Mesothelial cell of epicardium (in vitro differentiated cells): ENCODE measurements at regions not wholly inside any gene's neighbourhood (a gene's known extent, or its start where the extent isn't known, plus 50 kb on each side); places are given as distances from the start of the nearest gene placed in this dataset.

Source experiments
- DNase-seq, 2 experiments: peaks; one replicate each; pipeline ENCODE4 v3.0.0; 2021; ENCODE audit warnings: low spot score in 2 of 2; ENCODE audit not compliant: unreplicated experiment in 2 of 2
- H3K27ac Mint-ChIP-seq: 2 replicates; pipeline ENCODE4 v1.8.0; 2021; ENCODE audit warnings: mixed read lengths
- H3K27me3 Mint-ChIP-seq: 2 replicates; pipeline ENCODE4 v1.8.0; 2021; ENCODE audit warnings: low read depth, mixed read lengths
- H3K36me3 Mint-ChIP-seq: 2 replicates; pipeline ENCODE4 v1.8.0; 2021; ENCODE audit warnings: mixed read lengths
- H3K4me1 Mint-ChIP-seq: 2 replicates; pipeline ENCODE4 v1.8.0; 2021; ENCODE audit warnings: mixed read lengths
- H3K4me3 Mint-ChIP-seq: 2 replicates; pipeline ENCODE4 v1.8.0; 2021; ENCODE audit warnings: mild to moderate bottlenecking, moderate library complexity, mixed read lengths
- H3K9me3 Mint-ChIP-seq: 2 replicates; pipeline ENCODE4 v1.8.0; 2021; ENCODE audit warnings: mixed read lengths
- TF ChIP-seq, protein P1 (sequence below): fragments of 200-600 bp; sonication (generic); IDR thresholded peaks from one replicate; pipeline ENCODE4 v1.5.0; 2021; ENCODE audit warnings: antibody characterized with exemption; ENCODE audit not compliant: unreplicated experiment

DNA sequence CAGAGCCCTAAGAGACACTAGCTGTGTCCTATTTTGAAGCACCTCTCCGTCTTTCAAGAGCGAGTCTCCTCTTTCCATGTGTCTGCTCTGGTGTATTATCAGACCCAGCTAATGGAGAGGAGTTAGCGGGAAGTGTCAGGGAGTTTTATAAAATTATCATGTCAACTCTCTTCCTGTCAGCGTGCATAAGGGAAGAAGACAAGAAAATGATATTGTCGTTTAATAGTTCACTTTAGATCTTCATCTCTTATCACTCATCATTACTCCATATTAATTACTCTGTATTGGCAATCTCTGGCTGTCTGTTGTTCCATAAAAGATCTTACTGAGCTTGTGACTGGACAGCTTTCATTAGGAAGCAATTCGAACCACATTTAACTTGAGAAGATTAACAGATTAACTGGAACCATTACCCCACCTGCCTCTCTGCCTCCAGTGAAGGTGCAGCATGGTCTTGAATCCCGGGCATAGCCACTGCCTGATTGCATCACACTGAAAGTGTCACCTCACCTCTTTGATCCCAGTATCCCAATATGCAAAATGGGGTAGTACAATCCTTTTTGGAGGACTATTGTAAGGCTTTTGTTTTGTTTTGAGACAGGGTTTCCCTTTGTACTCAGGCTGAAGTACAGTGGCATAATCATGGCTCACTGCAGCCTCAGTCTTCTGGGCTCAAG is 121.1 kb downstream of the TMEM114 start:
- H3K27ac Mint-ChIP-seq = no peak overlapping the region
- no peaks in the 10 kb centered on the region for H3K4me1 Mint-ChIP-seq
- H3K9me3 Mint-ChIP-seq = no peaks in the 10 kb centered on the region
- H3K27me3 Mint-ChIP-seq = peaks cover 19% of the 10 kb centered on the region
- no peaks in the 10 kb centered on the region for H3K36me3 Mint-ChIP-seq
- TF ChIP-seq, protein P1, sequence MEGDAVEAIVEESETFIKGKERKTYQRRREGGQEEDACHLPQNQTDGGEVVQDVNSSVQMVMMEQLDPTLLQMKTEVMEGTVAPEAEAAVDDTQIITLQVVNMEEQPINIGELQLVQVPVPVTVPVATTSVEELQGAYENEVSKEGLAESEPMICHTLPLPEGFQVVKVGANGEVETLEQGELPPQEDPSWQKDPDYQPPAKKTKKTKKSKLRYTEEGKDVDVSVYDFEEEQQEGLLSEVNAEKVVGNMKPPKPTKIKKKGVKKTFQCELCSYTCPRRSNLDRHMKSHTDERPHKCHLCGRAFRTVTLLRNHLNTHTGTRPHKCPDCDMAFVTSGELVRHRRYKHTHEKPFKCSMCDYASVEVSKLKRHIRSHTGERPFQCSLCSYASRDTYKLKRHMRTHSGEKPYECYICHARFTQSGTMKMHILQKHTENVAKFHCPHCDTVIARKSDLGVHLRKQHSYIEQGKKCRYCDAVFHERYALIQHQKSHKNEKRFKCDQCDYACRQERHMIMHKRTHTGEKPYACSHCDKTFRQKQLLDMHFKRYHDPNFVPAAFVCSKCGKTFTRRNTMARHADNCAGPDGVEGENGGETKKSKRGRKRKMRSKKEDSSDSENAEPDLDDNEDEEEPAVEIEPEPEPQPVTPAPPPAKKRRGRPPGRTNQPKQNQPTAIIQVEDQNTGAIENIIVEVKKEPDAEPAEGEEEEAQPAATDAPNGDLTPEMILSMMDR = no peak
- no peak overlapping the region for H3K4me3 Mint-ChIP-seq
- DNase-seq = no peak

DNA sequence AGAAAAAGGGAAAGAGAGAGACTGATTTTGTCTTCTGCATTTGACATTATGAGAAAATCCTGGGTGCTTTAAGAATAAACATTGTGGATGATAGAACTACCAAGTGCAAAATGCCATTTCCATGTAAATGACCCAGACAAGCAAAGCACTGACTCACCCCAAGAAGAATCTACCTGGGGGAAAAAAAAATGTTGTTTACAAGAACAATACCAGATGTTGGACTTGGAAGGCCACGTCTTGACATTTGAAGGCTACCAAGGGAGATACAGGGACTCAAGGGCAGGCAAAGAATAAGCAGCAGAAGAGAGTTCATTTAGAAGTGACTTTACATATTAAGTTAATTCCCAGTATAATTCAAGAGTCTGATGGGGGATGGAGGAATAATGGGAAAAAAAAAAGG is 125.3 kb downstream of the TMEM114 start:
- H3K36me3 Mint-ChIP-seq = no peaks in the 10 kb centered on the region
- H3K4me1 Mint-ChIP-seq = no peaks in the 10 kb centered on the region
- no peaks in the 10 kb centered on the region for H3K9me3 Mint-ChIP-seq
- TF ChIP-seq, protein P1 = no peak
- peaks cover 18% of the 10 kb centered on the region for H3K27me3 Mint-ChIP-seq
- no peak overlapping the region for H3K4me3 Mint-ChIP-seq
- no peak for DNase-seq
- no peak overlapping the region for H3K27ac Mint-ChIP-seq

DNA sequence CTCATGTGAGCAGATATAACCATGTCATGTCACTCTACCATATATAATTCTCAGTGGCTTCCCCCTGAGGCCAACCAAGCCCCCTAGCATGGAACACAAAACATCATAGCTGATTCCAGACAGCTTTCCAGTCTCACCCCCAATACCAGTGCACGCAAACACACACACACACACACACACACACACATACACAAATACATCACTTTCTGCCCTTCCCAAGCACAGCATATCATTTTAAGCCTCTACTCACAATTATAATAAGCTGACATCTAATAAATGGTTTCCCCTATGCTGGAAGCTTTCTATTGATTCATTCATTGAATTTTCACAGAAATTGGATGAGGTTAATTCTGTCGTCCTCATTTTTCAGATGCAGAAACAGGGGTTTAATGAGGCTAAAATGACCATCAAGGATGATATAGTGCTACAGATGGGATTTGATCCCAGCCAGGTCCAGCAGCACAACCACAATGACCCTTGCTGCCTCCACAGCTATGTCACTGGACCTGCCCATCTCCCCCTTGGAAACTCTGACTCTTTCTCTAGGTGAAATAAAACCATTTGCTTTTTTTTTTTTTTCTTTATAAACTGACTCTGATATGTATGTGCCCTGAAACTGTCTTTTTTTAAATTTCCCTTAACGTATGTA is 131.1 kb downstream of the TMEM114 start:
- H3K27me3 Mint-ChIP-seq = peaks cover 6% of the 10 kb centered on the region
- H3K36me3 Mint-ChIP-seq = no peaks in the 10 kb centered on the region
- H3K27ac Mint-ChIP-seq = no peak overlapping the region

DNA sequence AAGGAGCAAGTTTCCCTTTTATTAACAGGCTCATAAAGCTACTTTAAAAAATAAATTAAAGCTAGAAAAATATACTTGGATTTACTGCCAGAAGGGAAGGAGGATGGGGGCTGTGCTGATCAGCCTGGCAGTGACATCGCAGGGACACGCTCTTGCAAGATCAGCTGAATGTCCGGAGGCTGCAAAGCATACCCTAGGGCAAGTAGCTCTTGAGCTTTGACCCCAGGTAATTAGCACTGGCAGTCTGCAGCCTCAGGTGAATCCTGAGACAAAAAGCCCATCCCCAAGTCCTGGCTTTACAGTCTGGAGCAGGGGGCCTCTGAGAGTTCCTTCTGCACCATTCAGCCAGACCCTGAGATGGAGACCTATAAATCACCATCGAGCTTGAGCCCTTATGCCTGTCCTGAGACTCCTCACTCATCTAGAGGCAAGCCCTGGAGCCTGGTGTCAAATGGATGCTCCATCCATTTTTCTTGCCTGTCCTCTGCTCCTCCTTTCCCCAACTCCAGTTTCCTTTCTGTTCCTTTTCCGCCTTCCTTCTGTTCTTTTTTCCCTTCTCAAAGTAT is 131.7 kb downstream of the TMEM114 start:
- H3K27me3 Mint-ChIP-seq = peaks cover 6% of the 10 kb centered on the region
- H3K4me1 Mint-ChIP-seq = no peaks in the 10 kb centered on the region
- no peak overlapping the region for H3K4me3 Mint-ChIP-seq
- H3K36me3 Mint-ChIP-seq = no peaks in the 10 kb centered on the region
- H3K27ac Mint-ChIP-seq = no peak overlapping the region
- H3K9me3 Mint-ChIP-seq = peaks cover 10% of the 10 kb centered on the region
- no peak for DNase-seq
- TF ChIP-seq, protein P1 = no peak

More for the DNA sequence above, 131.1 kb downstream of the TMEM114 start:
- TF ChIP-seq, protein P1 = no peak
- H3K4me1 Mint-ChIP-seq = no peaks in the 10 kb centered on the region
- peaks cover 10% of the 10 kb centered on the region for H3K9me3 Mint-ChIP-seq
- H3K4me3 Mint-ChIP-seq = no peak overlapping the region
- no peak for DNase-seq

DNA sequence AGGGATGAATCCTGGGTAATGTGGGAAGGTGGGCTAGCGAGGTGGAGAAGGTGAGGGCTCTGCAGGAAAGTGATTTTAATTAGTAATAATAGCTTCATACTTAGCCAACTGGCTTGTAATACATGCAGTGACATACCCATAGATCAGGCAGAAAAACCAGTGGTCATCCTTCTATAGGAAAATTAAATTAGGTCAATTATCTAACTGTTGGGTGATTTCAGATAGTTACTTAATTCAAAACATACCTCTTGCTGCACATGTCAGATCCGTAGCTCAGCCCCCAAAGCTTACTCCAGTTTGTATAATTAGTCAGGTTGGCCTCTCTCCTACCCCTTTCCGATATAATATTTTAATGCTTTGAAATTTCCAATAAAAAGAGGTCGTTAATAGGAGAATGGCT is 137.0 kb downstream of the TMEM114 start:
- H3K27me3 Mint-ChIP-seq = peaks cover 5% of the 10 kb centered on the region

More for the DNA sequence above, 137.0 kb downstream of the TMEM114 start:
- TF ChIP-seq, protein P1 = no peak
- Mint-ChIP-seq H3K4me1 (no peaks in the 10 kb centered on the region), H3K9me3 (peaks cover 10% of the 10 kb centered on the region), H3K27ac (no peak overlapping the region), H3K36me3 (no peaks in the 10 kb centered on the region), H3K4me3 (no peak overlapping the region)
- DNase-seq = no peak
